MM.1S (cell line): ENCODE measurements at regions not wholly inside any gene's neighbourhood (a gene's known extent, or its start where the extent isn't known, plus 50 kb on each side); places are given as distances from the start of the nearest gene placed in this dataset.

Experiments used
- DNase-seq: peaks from one replicate; pipeline ENCODE4 v3.0.0-alpha.2; 2015
- H2AFZ ChIP-seq: fragments of 300-600 bp; sonication (generic); 2 replicates; pipeline ENCODE4 v1.6.0; 2016; ENCODE audit warnings: antibody characterized with exemption, low read length
- H3F3A ChIP-seq: fragments of 300-600 bp; sonication (generic); 2 replicates; pipeline ENCODE4 v1.6.1; 2016; ENCODE audit warnings: mild to moderate bottlenecking, antibody characterized with exemption, low read length, moderate library complexity, mixed read lengths; ENCODE audit not compliant: insufficient read depth
- H3K27ac ChIP-seq: fragments of 300-600 bp; sonication (generic); 2 replicates; pipeline ENCODE4 v1.5.1; 2016; ENCODE audit warnings: mild to moderate bottlenecking, low read length
- H3K27me3 ChIP-seq: fragments of 300-600 bp; sonication (generic); replicated peaks from 2 replicates; pipeline ENCODE4 v1.6.0; 2016; ENCODE audit warnings: low read length; ENCODE audit not compliant: insufficient read depth
- H3K36me3 ChIP-seq: fragments of 300-600 bp; sonication (generic); replicated peaks from 2 replicates; pipeline ENCODE4 v1.6.1; 2016; ENCODE audit warnings: mild to moderate bottlenecking, low read length, mixed read lengths; ENCODE audit not compliant: insufficient read depth
- H3K4me1 ChIP-seq: fragments of 300-600 bp; sonication (generic); 2 replicates; pipeline ENCODE4 v1.6.1; 2016; ENCODE audit warnings: low read length, mixed read lengths
- H3K4me2 ChIP-seq: fragments of 300-600 bp; sonication (generic); 2 replicates; pipeline ENCODE4 v1.6.0; 2016; ENCODE audit warnings: low read depth, low read length
- H3K4me3 ChIP-seq: fragments of 300-600 bp; sonication (generic); 2 replicates; pipeline ENCODE4 v1.5.1; 2016; ENCODE audit warnings: low read length, mixed read lengths
- H3K79me2 ChIP-seq: fragments of 300-600 bp; sonication (generic); 2 replicates; pipeline ENCODE4 v1.6.1; 2016; ENCODE audit warnings: mixed run types, low read length, mixed read lengths
- H3K9ac ChIP-seq: fragments of 300-600 bp; sonication (generic); 2 replicates; pipeline ENCODE4 v1.6.1; 2016; ENCODE audit warnings: low read length, mixed read lengths
- H3K9me2 ChIP-seq: fragments of 300-600 bp; sonication (generic); replicated peaks from 2 replicates; pipeline ENCODE4 v1.6.1; 2016; ENCODE audit warnings: mild to moderate bottlenecking, low read length, mixed read lengths; ENCODE audit not compliant: insufficient read depth
- H3K9me3 ChIP-seq: fragments of 300-600 bp; sonication (generic); replicated peaks from 2 replicates; pipeline ENCODE4 v1.6.1; 2016; ENCODE audit warnings: mild to moderate bottlenecking, low read length, mixed read lengths; ENCODE audit not compliant: insufficient read depth
- H4K20me1 ChIP-seq: fragments of 300-600 bp; sonication (generic); 2 replicates; pipeline ENCODE4 v1.6.1; 2016; ENCODE audit warnings: mild to moderate bottlenecking, low read length, moderate library complexity, mixed read lengths; ENCODE audit not compliant: insufficient read depth
- CTCF ChIP-seq: fragments of 300-600 bp; sonication (generic); IDR thresholded peaks from 2 replicates; pipeline ENCODE4 v1.5.1; 2016; ENCODE audit warnings: antibody characterized with exemption, low read length, mixed read lengths
- EZH2 ChIP-seq: fragments of 300-600 bp; sonication (generic); optimal IDR thresholded peaks from 2 replicates; pipeline ENCODE3; 2017; ENCODE audit warnings: low read depth, mild to moderate bottlenecking, antibody characterized with exemption, low read length, mixed read lengths
- EZH2phosphoT487 ChIP-seq: fragments of 300-600 bp; sonication (generic); IDR thresholded peaks from 2 replicates; pipeline ENCODE4 v1.6.1; 2018; ENCODE audit warnings: antibody characterized with exemption, low read length

DNA sequence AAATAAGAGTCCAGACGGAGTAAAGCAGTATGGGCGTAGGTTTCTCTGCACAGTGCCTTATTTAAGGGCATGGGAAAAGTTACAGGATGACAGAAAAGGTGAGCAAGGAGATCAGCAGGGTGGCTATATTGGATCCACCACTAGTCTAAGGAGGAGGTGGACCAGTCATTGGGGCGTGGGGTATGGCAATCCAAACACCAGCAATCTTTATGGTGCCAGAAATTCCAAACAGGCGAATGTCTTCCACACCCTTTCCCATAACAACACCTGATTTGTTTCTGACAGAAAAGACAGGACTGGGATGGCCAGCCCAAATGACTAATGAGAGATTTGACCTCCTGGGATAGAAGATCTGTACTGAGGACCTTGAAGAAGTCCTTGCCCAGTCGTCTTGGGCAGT lies 181.8 kb upstream of the MBL2 start:
- H4K20me1 ChIP-seq: no peaks in the 10 kb centered on the region
- no peak for DNase-seq
- H3K27ac ChIP-seq: no peak overlapping the region
- no peaks in the 10 kb centered on the region for H3K79me2 ChIP-seq
- H3K36me3 ChIP-seq: no peaks in the 10 kb centered on the region
- TF ChIP-seq EZH2phosphoT487 (no peak), EZH2 (no peak), CTCF (no peak)
- H3F3A ChIP-seq: no peaks in the 10 kb centered on the region
- no peak overlapping the region for H3K4me3 ChIP-seq
- H3K9me2 ChIP-seq: no peaks in the 10 kb centered on the region
- H3K4me1 ChIP-seq: no peaks in the 10 kb centered on the region
- no peak overlapping the region for H3K4me2 ChIP-seq
- no peak overlapping the region for H3K9ac ChIP-seq
- H3K27me3 ChIP-seq: no peaks in the 10 kb centered on the region
- H2AFZ ChIP-seq: no peak overlapping the region
- H3K9me3 ChIP-seq: no peaks in the 10 kb centered on the region

DNA sequence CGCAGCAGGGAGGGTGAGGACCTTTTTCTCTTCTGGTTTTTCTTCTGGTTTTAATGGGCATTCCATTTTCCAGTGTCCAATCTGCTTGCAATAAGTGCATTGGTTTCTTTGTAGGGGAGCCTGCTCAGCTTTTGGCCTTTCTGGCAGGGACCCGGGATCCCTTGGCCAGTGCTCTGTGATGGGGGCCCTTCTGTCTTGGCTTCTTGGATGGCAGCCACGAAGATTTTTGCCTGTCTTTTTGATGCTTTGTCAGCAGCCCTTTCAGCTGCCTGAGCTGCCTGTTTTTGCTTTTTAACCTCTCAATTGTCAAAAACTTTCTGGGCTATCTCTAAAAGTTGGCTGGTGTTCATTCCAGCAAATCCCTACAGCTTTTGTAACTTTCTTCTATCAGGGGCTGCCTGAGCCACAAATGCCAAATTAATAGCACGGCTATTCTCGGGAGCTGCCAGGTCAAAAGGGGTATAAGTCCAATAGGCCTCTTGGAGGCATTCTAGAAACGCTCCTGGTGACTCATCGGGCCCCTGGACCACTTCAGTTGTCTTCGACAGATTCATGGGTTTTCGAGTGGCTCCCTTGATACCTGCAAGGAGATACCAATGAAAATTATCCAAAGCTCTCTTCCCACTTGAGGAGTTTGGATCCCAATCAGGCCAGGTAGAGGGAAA lies 179.9 kb upstream of the MBL2 start:
- H3K36me3 ChIP-seq: no peaks in the 10 kb centered on the region
- H2AFZ ChIP-seq: no peak overlapping the region

DNA sequence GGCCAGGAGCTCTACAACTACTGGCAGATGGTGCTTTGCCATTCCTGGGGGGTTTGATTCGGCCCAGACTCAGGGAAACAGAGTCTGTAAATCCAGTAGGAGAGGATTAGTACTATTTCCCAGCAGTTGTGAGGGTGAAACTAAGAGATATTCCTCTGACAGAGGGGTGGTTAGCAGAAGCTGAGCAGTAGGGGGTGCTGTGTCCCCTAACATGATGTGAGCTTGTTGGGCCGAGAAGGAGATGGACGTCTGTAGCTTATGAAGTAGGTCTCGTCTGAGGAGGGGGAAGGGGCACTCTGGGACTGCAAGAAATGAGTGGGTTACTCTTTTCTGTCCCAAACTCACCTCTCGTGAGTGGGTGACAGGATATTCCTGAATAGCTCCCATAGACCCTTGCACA lies 179.2 kb upstream of the MBL2 start:
- no peak for TF ChIP-seq EZH2phosphoT487
- no peak for TF ChIP-seq EZH2
- TF ChIP-seq CTCF: peak; percentile 61
- Histone ChIP-seq H3K4me2 (no peak overlapping the region), H3K27me3 (no peaks in the 10 kb centered on the region), H3K27ac (no peak overlapping the region), H4K20me1 (no peaks in the 10 kb centered on the region), H3K9me3 (no peaks in the 10 kb centered on the region), H3F3A (no peaks in the 10 kb centered on the region), H2AFZ (no peak overlapping the region), H3K79me2 (no peaks in the 10 kb centered on the region), H3K9ac (no peak overlapping the region), H3K9me2 (no peaks in the 10 kb centered on the region), H3K36me3 (no peaks in the 10 kb centered on the region), H3K4me1 (no peaks in the 10 kb centered on the region), H3K4me3 (no peak overlapping the region)
- peak; percentile 41 for DNase-seq

More for the DNA sequence above, 179.9 kb upstream of the MBL2 start:
- Histone ChIP-seq H3K9me2 (no peaks in the 10 kb centered on the region), H3K9me3 (no peaks in the 10 kb centered on the region), H3K27ac (no peak overlapping the region), H3K4me2 (no peak overlapping the region), H3K27me3 (no peaks in the 10 kb centered on the region), H3K9ac (no peak overlapping the region), H3K79me2 (no peaks in the 10 kb centered on the region), H4K20me1 (no peaks in the 10 kb centered on the region), H3K4me3 (no peak overlapping the region), H3F3A (no peaks in the 10 kb centered on the region), H3K4me1 (no peaks in the 10 kb centered on the region)
- no peak for DNase-seq
- TF ChIP-seq EZH2phosphoT487 (no peak), EZH2 (no peak), CTCF (no peak)
